Activated CD4-positive, alpha-beta T cell treated with anti-CD3 and anti-CD28 coated beads, Interleukin-2, amount 50 U/mL, for 16 hours (primary cell): ENCODE measurements at regions not wholly inside any gene's neighbourhood (a gene's known extent, or its start where the extent isn't known, plus 50 kb on each side); places are given as distances from the start of the nearest gene placed in this dataset.

ENCODE experiments used
- DNase-seq: peaks from one replicate; pipeline ENCODE4 v3.0.0-alpha.2; 2020

DNA sequence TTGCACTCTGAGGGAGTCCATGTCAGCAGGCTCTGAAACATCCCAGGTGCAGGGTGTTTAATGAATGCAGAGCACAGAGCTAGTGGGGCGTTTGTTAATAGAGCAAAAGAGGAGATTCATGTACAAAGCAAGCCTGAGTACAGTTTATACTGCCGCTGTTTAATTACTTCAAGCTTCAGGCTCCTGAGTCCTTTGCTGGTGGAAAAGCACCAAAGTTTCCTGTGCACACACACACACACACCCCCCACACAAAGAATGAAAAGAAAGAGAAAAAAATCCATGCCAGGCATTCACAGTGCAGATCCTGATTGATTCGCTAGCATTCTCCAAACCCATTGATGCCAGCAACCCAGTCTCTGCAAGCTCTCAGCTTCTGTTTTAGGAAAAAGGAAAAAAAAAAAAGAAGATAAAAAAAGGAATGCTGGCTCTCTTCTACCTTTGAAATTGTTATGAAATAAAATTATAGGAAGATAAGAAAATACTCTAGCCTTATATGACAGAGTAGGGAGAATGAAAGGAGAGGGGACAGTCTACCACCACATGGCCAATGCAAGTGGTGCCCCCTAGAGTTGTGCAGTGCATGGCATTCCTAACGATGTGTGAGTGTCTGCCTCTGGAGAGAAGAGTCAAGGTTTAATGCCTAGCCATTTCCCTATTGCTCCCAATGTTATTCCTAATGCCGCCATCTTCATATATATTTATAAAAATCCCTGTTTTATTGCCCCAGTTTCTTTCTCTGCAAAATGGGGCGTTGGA, 216.5 kb downstream of the TMEM114 start:
- no peak for DNase-seq

DNA sequence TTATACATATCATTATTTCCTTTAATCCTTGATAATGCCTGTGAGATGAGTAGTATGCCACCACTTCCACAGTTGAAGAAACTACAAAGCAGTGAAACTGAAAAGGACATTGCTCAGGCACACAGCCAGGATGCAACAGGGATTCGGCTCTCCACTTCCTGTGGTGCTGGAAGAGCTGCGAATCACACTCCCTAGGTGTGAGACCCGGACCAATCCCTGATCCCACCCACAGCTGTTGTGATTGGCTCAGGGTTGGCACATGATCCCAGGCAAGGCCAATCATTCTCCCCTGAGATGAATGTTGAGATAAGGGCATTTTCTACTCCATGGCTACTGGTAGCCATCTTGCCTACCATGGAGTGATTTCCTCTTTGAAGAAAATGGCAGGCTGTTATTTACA, 218.2 kb downstream of the TMEM114 start:
- no peak for DNase-seq

DNA sequence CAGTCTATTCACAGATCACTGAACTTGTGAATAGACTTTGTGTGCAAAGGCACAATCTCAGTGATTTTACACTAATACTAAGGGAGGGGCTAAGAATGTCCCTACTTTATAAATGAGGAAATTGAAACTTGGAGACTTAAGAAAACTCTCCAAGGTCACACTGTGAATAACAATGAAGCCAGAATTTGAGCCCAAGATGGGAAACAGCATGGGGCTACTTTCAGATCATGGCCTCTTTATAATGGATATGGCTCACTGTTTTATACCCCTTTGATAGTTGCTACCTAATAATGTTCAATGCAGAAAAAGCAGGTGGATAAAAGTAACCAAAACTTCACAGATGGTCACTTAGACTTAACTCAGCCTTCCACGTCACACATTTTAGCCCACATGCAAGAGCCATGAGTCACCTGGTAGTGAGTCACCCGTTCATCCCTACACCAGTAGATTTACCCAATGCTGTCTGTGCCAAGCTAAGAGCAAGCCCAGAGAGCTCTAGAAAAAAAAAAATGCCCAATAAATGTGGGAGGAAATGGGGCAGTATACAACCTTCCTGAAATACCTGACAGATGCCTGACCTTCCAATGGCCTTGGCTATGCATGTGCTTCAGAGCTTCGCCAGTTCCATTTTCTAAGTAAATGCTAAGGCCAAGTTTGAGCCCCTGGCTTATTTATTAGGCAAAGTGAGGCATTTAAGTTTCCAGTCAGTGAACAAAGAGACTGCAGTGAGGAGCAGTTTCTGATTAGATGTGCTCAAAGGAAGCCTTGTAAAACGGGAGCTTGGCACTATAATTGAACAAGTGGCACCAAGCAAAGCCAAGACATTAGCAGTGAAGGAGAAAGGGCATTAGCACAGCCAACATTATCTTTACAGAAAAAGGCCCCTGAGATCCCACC, 219.7 kb downstream of the TMEM114 start:
- no peak for DNase-seq

DNA sequence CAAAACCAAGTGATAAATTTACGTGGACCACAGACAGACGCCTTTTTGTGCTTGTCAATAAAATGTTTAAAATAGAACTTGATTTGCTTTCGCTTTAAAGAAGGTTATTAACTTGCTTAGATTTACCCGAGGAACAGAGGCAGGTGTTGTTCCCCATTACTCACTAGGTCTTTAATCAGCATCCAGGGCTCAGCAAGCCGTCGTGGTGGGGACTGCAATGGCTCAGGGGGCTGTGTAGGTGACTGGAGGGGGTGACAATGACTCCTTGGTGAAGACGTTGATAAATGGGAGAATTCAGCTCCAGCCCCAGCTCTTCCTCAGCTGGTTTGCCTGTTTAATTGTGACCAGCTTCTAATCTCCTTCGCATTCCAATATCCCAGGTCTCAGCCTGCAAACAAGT, 231.4 kb downstream of the TMEM114 start:
- DNase-seq: no peak

DNA sequence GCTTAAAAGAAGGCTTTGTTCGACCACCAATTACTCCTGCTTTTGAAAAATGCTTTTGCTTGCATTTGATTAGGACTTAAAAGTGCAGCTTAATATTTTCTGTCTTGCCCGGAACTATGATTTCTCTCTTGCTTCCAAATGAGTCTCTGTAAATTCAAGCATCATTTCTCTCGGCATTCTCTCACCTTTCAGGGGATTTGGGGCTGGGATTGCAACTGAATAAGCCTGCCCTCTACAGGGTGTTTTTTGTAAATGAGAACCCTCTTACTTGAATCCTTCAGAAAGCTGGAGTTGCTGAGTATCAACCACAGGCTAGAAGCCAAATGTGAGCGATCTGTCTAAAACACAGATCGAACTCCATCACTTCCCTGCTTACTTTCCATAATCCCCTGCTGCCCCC, 234.6 kb downstream of the TMEM114 start:
- no peak for DNase-seq

DNA sequence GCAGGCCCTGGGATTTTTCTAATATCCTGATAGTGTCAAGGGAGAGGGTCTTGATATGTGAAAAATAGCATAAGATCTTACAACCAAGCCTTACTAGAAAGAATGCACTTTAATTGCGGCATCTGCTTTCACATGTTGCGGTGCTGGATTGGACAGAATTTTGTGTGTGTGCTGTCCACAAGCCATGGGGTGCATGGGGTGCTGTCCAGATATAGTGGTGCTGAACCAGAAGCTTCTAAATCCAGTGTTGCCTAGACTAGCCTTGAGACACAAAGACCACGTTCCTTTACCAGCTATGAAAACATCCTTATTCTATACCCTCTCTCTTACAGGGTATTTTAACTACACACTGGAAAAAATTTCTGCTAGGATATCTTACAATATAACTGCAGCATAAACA, 244.0 kb downstream of the TMEM114 start:
- DNase-seq: no peak

DNA sequence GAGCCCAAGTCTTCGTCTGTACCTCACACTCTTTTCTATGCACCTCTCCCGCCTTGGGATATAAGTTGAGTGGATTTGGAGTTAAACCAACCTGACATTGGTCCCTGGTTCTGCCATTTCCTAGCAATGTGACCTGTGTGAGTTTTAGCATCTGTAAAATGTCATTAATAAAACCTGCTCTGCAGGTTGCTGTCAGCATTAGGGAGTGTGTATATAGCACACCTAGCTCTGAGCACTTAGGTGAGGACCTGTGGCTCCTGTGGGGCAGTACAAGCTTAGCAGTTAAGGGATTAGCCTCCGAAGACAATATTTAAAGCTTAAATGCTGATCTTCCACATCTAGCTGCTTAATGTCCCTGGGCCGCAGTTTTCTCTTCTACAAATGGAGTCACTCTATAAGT, 248.0 kb downstream of the TMEM114 start:
- no peak for DNase-seq

DNA sequence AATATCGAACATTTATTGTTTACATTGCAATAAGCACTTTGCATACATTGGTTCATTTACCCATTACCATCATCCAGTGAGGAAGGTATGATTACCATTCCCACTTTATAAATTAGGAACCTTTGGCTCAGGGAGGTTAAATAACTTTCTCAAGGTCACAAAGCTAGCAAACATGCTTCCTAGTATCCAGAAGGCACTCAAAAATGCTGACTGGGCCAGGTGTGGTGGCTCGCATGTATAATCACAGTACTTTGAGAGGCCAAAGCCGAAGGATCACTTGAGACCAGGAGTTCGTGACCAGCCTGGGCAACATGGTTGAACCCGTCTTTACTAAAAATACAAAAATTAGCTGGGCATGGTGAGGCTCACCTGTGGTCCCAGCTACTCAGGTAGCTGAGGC, 259.6 kb downstream of the TMEM114 start:
- DNase-seq: no peak

DNA sequence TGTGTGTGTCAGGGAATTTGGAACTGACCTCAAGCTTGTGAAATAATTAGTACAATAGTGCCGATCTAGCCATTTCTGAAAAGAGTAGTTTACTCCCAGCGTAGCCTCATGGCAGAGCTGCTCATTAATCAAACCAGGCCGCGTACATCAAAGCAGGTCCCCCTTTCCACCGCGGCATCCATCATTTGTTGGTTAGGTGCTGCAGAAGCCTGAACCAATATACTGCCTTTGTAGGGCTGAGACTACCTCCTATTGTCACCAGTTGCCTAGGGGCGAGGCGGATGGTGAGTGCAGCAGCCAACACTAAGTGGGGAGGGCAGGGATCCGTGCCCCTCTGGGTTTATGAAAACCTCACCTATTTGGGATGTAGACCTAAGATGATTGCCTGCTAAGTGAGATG, 264.1 kb downstream of the TMEM114 start:
- no peak for DNase-seq

DNA sequence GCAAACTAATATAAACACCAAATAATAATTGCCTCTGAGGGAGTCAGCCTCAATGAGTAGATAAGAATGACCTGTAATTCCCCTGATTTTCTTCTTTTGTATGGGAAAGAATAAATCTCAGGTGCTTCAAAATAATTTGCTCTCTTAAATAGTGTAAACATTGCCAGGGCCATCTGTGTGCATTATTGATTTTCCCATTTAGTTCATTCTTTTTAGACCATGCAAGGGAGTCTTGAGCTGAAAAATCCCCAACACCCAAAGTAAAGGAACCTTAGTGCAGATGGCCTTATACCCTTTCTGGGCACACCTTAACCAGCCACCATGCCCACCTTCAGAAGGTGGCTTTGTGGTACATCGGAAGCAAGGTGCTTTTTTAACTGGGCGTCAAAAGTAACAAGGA, 267.2 kb downstream of the TMEM114 start:
- no peak for DNase-seq

DNA sequence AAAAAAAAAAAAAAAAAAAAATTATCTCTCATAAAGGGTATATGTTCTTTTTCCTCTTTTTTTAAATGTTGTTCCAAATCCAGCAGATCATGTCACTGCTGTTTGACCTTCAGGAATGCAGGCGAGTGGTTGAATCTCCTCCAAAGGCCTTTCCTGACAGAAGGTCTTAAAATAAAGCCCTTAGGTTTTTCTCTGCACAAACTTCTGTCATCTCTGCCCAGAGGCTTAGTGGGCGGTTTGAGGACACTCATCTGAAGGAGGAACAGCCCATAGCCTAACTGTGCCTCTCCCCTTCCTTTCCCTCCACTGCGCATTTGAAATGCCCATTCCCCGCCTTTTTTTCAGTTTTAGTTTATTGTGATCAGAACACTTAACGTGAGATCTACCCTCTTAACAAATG, 270.2 kb downstream of the TMEM114 start:
- no peak for DNase-seq

DNA sequence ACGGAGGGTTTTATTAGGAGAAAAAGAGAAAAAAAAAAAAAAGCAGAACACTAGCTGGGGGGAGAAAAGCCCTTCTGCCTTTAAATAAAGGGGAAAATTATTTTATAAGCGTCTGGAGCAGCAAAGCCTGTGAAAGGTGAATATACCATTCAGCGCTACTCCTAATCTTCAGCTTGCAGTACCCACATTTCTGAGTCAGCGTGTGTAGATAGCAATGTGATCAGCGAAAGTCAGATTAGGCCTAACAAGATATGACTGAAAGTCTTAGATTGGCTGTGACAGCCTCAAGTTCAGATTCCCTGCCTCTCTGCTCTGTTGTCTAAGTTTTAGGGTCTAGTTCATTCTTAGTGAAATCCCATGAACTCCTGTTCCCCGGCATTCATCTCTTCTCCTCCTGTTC, 279.5 kb downstream of the TMEM114 start:
- no peak for DNase-seq

DNA sequence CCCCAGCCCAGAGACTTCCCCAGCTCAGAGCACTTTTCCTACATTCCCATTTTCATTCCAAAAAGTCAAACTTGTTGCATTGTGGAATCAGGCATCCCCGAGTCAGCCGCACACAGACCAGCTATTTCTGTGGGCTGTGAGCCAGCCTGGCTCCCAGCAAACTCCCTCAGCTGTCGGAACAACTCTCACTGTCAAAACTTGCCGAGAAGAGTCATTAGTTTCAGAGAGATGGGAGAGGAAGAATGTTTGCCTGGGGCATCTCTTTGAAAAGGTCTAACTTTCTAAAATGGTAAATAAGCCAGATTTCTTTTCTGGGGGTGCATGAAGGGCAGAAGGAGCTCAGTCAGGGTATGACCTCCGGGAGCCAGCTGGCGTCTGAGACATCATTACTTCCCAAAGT, 280.0 kb downstream of the TMEM114 start:
- DNase-seq: no peak

DNA sequence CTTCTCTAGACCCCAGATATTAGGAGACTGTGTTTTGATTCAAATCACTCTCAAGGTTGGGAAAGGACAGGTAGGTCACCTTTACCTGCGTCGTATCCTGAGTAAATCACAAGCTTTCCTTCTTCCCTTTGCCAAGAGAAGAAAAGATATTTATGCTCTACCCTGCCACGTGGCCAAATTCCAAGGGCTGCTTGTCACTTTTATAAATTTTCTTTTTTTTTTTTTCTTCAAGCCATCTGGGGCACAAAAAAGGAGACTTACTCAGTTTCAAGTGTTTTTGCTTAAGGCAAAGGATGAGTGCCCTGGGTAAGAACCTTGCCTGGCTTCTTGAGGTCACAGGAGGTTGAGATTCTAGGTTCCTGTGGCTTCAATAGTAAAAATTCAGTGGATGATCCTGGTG, 285.1 kb downstream of the TMEM114 start:
- DNase-seq: no peak

DNA sequence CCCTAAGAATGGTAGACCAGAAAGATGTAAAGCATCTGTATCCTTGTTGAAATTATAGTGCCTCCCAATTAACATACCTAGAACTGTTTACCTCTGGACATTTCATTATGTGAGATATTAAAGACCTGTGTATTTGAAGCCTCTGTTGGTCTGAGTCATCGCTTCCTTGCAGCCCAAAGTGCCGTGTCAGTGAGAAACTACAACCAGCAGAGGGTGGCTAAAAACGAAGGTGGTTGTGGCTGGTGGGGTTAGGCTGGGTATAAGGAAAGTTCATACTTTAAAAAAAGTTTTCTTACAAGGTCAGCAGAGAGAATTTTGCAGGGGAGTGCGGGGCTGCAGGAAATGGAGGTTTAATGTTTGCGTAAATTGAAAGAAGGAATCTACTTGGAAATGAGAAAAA, 290.7 kb downstream of the TMEM114 start:
- DNase-seq: no peak

DNA sequence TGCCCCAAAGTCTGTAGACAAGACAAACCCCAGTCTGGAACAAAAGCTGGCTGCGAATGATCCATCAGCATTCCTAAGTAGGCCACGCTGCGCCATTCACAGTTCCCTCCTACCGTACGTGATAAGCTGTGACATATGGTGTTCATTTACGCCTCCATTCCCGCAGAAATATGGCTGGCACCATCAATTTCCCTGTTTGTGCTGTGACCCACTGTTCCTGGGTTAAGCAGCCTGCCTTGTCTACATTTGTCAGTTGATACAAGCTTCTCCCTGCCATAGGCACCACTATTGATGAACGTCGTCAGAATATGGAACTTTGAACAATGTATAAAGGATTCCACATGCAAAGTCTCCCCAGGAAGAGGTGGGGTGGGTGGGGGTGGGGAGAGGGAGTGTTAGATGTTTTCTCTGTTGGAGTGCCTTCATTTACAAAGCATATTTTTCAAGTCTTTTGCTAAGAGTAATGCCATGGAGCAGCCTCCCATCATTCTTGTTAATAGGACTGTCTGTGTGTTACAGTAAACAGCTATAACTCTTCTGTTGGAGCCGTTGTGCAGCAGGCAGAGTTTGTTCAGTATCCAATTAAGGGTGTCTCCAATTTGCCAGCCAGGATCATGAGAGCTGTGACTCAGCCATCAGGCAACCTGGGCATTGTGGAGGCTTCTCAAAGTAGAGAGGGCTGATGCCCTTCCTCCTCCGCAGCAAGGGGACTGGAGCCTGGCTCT, 294.6 kb downstream of the TMEM114 start:
- no peak for DNase-seq

DNA sequence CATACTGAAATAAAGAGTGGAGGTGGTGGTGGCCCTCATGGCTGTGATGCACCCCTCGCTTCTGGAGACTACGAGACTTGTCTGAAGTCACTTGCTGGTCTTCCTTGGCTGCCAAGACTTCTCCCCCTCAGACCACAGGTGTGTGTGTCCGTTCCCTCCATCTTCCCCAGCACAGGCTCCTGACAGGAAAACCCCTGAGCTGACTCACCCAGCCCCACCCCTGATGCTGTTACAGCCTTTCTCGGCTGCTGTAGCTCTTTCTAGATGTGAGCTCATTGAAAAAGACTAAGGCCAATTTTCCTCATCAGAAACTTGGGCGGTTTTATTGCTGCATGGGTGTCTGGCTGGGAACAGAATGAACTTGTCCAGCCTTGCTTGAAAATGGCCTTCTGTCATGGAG, 296.9 kb downstream of the TMEM114 start:
- DNase-seq: no peak

DNA sequence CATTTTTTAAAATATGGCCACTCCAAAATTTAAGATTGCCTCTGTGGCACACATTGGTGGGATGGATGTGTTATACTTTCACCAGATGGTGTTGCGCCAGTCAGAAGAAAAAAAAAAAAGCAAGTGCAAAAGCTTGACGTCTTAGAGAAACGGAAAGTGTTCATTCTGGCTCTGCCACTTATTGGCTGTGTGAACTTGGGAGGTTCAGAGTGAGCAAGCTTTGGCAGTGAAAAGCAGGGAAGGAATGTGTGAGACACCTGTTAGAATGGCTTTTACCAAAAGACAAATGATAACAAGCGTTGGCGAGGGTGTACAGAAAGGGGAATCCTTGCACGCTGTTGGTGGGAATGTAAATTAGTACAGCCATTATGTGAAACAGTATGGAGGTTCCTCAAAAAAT, 298.0 kb downstream of the TMEM114 start:
- no peak for DNase-seq

DNA sequence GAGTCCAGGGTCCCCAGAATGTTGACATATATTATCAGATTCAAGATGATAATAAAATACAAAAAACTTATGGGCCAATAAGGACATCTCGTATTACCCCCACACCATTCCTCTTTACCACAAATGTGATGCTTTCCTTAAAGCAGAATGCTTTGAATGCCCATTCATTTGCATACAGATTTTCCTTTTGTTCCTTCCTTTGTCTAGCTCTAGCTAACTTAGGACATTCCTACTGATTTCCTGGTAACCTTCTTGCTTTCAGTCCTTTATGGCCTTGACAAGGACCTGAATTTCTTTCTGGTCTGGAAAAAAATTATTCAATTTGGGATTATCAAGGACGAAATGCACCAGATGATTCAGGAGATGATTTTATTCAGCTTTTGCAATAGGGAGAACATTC, 304.0 kb downstream of the TMEM114 start:
- no peak for DNase-seq

DNA sequence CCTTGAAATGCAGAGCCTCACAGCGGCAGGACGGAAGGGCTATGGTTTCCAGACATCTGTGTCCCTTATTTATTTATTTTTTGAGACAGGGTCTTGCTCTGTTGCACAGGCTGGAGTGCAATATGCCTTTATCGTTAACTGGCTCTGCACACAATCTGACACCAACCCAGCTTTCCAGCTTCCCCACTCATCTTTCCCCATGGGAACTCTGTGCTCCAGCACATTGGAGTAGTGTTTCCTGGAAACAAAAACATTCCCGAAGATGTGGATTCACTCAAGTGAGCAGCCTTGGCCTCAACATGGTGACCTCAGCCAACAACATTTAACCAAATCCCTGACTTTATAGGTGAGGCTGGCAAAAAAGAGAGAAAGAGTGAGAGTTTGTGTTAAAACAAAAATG, 307.1 kb downstream of the TMEM114 start:
- DNase-seq: no peak

DNA sequence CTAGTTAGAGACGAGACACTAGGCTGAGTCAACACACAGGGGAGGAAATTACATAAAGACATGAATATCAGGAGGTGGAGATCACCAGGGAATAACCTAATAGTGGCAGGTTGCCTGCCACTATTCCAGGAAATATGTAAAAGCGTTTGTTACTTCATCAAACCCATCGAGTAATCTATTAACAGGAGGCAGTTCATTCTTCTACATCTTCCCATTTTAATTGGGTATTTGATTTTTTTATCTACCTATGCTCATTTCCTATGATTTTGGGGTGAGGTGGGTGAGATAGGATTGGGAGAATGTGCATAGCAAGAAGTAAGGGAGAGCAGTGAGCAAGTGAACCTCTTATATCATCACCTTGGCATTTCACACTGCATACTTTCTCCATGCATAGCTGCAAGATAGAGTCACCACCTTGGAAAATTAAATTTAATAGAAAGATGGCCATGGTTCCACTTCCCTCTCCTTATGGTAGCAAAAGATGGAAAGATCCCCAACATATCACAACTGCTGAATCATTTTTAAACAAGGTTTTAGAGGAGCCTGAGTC, 312.2 kb downstream of the TMEM114 start:
- no peak for DNase-seq

DNA sequence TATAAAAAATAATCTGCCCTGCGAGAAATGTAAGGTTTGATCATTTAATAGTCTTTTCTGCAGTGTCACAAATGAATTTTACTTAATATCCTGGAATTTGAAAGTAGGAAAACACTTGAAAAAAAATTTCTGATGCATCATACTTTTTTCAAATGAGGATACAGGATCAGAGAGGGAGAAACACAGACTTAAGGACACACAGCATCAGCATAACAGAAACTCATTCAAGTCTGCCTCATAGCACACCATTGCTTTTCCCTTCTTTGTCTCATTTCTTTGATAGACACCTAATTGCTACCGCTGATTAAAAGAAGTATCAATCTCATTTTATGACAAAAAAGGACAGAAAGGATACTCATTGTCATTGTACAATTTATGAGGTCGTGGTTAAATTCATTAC, 319.0 kb downstream of the TMEM114 start:
- DNase-seq: no peak

DNA sequence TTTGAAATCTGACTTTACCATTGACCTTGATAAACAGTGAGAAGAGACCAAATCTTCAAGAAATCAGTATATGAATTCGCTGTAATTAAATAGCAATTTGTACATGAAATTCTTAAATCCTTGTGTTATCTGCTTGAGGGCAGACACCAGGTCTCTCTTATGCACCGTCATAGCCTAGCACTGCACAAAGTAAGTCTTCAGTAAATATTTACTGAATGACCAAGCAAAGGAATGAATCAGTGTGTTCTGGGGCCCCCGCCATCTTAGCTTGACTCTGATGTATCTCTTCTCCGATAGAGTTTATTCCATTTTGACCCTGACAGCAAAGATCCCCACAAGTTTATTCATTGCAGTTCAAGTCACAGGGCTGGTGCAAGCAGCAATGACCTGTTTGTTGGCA, 328.0 kb downstream of the TMEM114 start:
- no peak for DNase-seq

DNA sequence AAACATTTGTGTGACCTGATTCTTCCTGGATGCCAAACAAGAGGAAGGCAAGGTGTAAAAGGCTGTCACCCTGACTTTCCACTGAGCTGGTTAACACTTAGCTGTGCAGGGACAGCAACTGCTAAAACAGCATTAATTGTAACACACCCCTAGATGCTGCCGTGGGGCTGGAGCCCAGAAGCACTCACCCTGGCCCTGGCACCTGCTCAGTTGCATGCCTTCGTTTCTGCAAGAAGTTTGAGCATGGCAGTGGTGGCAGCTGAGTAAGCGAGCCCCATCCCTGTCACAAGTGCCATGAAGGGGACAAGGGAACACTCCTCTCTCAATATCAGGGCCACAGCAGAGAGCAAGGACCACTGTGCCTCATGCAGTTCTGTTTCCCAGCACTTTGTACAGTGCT, 330.2 kb downstream of the TMEM114 start:
- DNase-seq: no peak
